ENCODE measurements at regions not wholly inside any gene's neighbourhood (a gene's known extent, or its start where the extent isn't known, plus 50 kb on each side); places are given as distances from the start of the nearest gene placed in this dataset.

GRCh38 chr3:35223632-35224394 lies 415.5 kb upstream of the ARPP21 start:
- no peak for TF ChIP-seq CTCF (IDR thresholded peaks at IDR 0.05; ENCODE audit: insufficient read depth, low read depth, low read length, missing control alignments)
- DNase-seq (ENCODE audit: low read depth) = no peak
- H3K4me3 ChIP-seq (ENCODE audit: low read depth, low read length) = no peak overlapping the region

GRCh38 chr3:35224565-35225295 lies 414.6 kb upstream of the ARPP21 start:
- no peak for TF ChIP-seq CTCF (IDR thresholded peaks at IDR 0.05; ENCODE audit: insufficient read depth, low read depth, low read length, missing control alignments)
- no peak for DNase-seq (ENCODE audit: low read depth)

GRCh38 chr3:35241236-35241635 lies 398.1 kb upstream of the ARPP21 start:
- H3K4me3 ChIP-seq (ENCODE audit: low read depth, low read length) = no peak overlapping the region
- DNase-seq (ENCODE audit: low read depth) = no peak
- TF ChIP-seq CTCF (IDR thresholded peaks at IDR 0.05; ENCODE audit: insufficient read depth, low read depth, low read length, missing control alignments) = no peak

More at GRCh38 chr3:35224565-35225295, 414.6 kb upstream of the ARPP21 start:
- no peak overlapping the region for H3K4me3 ChIP-seq (ENCODE audit: low read depth, low read length)

GRCh38 chr3:35254917-35255316 lies 384.4 kb upstream of the ARPP21 start:
- no peak for TF ChIP-seq CTCF (IDR thresholded peaks at IDR 0.05; ENCODE audit: insufficient read depth, low read depth, low read length, missing control alignments)
- no peak for DNase-seq (ENCODE audit: low read depth)
- H3K4me3 ChIP-seq (ENCODE audit: low read depth, low read length) = no peak overlapping the region

GRCh38 chr3:35257641-35258040 lies 381.7 kb upstream of the ARPP21 start:
- DNase-seq (ENCODE audit: low read depth) = no peak
- no peak for TF ChIP-seq CTCF (IDR thresholded peaks at IDR 0.05; ENCODE audit: insufficient read depth, low read depth, low read length, missing control alignments)

GRCh38 chr3:35262406-35262805 lies 376.9 kb upstream of the ARPP21 start:
- TF ChIP-seq CTCF (IDR thresholded peaks at IDR 0.05; ENCODE audit: insufficient read depth, low read depth, low read length, missing control alignments) = no peak
- no peak overlapping the region for H3K4me3 ChIP-seq (ENCODE audit: low read depth, low read length)
- DNase-seq (ENCODE audit: low read depth) = no peak

More at GRCh38 chr3:35257641-35258040, 381.7 kb upstream of the ARPP21 start:
- no peak overlapping the region for H3K4me3 ChIP-seq (ENCODE audit: low read depth, low read length)
